Body of pancreas (tissue), 4 donors: ENCODE measurements at regions not wholly inside any gene's neighbourhood (a gene's known extent, or its start where the extent isn't known, plus 50 kb on each side); places are given as distances from the start of the nearest gene placed in this dataset.

Source experiments
- CTCF ChIP-seq, 7 experiments: fragments of 450-650 bp in 4 of 7; fragments of 200-600 bp in 3 of 7; sonication (generic) in 3 of 7; IDR thresholded peaks; one replicate each; pipeline ENCODE4 v1.5.1; 2016 to 2019; ENCODE audit warnings: antibody characterized with exemption in 7 of 7
- POLR2A ChIP-seq, 3 donors: fragments of 450-650 bp; IDR thresholded peaks; one replicate each; pipeline ENCODE4 v1.6.1; 2016; ENCODE audit warnings: antibody characterized with exemption in 3 of 3, mild to moderate bottlenecking in 2 of 3

DNA sequence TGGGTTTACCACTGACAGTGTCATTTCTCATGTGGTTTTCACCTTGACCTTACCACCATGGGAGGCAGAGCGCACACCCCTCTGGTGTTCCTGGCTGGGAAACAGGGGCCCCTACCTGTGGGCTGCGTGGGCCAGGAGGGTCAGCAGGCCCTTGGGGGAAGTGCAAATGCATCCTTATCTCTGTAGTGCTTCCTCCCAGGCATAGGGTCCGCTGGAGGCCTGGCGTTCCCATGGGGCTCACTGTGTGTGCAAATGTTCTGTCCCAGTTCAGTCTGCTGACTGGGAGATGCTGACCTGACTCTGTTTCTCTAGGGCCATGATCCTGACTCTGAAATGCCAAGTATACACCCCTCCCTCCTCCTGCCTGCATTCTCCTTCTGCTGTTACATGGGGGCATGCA is 81.3 kb downstream of the SLC25A47 start:
- no peak for TF ChIP-seq CTCF (IDR thresholded peaks at IDR 0.05)
- no peak for TF ChIP-seq POLR2A (IDR thresholded peaks at IDR 0.05)
